ENCODE measurements at regions not wholly inside any gene's neighbourhood (a gene's known extent, or its start where the extent isn't known, plus 50 kb on each side); places are given as distances from the start of the nearest gene placed in this dataset.

DNA sequence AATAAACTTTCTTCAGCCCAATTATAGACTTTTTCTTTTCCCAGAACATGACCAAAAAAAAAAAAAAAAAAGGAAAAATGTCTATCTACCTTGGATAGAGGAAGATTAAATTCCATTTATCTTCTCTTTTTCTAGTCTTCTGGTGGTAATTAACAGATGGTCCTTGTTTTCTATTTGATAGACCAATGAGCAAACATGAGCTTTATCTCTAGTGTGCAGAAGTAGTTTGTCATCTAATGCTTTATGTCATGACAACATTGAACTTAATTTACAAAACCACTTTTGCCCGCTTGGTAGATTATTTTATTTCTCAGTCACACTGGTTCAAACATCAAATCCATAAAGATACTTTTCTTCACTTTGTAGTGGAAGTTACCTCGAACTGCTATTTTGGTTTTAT, 69.5 kb upstream of the ELL2 start:
- H3K27me3 Mint-ChIP-seq (ENCODE audit: insufficient read depth), result no peaks in the 10 kb centered on the region
- no peak overlapping the region for H3K4me3 Mint-ChIP-seq
- Histone ChIP-seq H3K27ac (ENCODE audit: low read depth, low read length) (no peak overlapping the region), H3K4me1 (ENCODE audit: control insufficient read depth, insufficient read depth, low read length) (no peaks in the 10 kb centered on the region), H3K4me3 (ENCODE audit: low read length) (no peak overlapping the region), H3K9me3 (ENCODE audit: control insufficient read depth, low read length) (peaks cover 8% of the 10 kb centered on the region), H3K27me3 (ENCODE audit: control insufficient read depth, insufficient read depth, low read length, poor library complexity, severe bottlenecking) (no peaks in the 10 kb centered on the region), H3K36me3 (ENCODE audit: control insufficient read depth, insufficient read depth, low read length) (no peaks in the 10 kb centered on the region), H3K9ac (ENCODE audit: extremely low read depth, low read length, poor library complexity, severe bottlenecking) (no peak overlapping the region)
- H3K9me3 Mint-ChIP-seq, result peaks cover 3% of the 10 kb centered on the region
- WGBS, 2 experiments (ENCODE audit: insufficient coverage in 1 of 2, insufficient read length in 1 of 2), result 90 to 97% methylated on average over 1 to 2 of the region's 2 CpGs
- H3K27ac Mint-ChIP-seq, result no peak overlapping the region
- DNase-seq, result no peak
- no peaks in the 10 kb centered on the region for H3K36me3 Mint-ChIP-seq (ENCODE audit: low read depth)
- H3K4me1 Mint-ChIP-seq, result peaks cover 7% of the 10 kb centered on the region
- no peak for TF ChIP-seq CTCF (conservative IDR thresholded peaks at IDR 0.05)

DNA sequence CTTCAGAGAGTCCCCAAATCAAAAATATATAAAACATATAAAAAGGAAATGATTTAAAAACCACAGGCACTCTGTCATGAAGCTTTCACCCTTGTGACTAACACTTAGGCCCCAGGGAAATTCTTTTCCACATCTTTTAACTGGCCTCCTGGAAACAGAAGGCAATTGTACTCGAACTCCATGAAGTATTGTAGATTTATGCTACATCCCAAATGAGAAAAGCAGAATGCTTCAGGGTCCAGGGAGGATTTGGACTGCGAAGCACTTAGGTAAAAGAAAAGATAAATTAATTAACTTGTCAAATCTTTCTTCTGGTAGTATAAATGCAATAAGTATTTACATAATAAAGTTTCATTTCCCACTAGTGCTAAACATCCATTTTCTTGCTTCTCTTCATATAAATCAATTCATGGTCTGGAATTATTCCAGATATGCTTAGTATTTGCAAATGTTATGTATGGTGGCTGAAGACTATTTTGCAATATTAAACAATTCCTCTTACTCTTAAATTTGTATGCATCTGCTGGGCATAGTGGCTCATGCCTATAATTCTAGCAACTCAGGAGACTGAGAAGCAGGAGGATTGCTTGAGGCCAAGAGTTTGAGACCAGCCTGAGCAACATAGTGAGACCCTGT, 64.9 kb upstream of the ELL2 start:
- Mint-ChIP-seq H3K4me3 (no peak overlapping the region), H3K27ac (no peak overlapping the region), H3K4me1 (peaks cover 23% of the 10 kb centered on the region), H3K36me3 (ENCODE audit: low read depth) (no peaks in the 10 kb centered on the region), H3K9me3 (peaks cover 3% of the 10 kb centered on the region), H3K27me3 (ENCODE audit: insufficient read depth) (no peaks in the 10 kb centered on the region)
- DNase-seq, result no peak
- no peak overlapping the region for H3K9ac ChIP-seq (ENCODE audit: extremely low read depth, low read length, poor library complexity, severe bottlenecking)
- no peaks in the 10 kb centered on the region for H3K36me3 ChIP-seq (ENCODE audit: control insufficient read depth, insufficient read depth, low read length)
- no peak overlapping the region for H3K27ac ChIP-seq (ENCODE audit: low read depth, low read length)
- no peak for TF ChIP-seq CTCF (conservative IDR thresholded peaks at IDR 0.05)
- no peaks in the 10 kb centered on the region for H3K27me3 ChIP-seq (ENCODE audit: control insufficient read depth, insufficient read depth, low read length, poor library complexity, severe bottlenecking)
- WGBS, 2 experiments (ENCODE audit: insufficient coverage in 1 of 2, insufficient read length in 1 of 2), result 98% methylated on average over 2 of the region's 2 CpGs; no CpG with 5 or more reads in 1 of the 2 experiments
- H3K4me1 ChIP-seq (ENCODE audit: control insufficient read depth, insufficient read depth, low read length), result peaks cover 9% of the 10 kb centered on the region
- no peaks in the 10 kb centered on the region for H3K9me3 ChIP-seq (ENCODE audit: control insufficient read depth, low read length)
- H3K4me3 ChIP-seq (ENCODE audit: low read length), result no peak overlapping the region

DNA sequence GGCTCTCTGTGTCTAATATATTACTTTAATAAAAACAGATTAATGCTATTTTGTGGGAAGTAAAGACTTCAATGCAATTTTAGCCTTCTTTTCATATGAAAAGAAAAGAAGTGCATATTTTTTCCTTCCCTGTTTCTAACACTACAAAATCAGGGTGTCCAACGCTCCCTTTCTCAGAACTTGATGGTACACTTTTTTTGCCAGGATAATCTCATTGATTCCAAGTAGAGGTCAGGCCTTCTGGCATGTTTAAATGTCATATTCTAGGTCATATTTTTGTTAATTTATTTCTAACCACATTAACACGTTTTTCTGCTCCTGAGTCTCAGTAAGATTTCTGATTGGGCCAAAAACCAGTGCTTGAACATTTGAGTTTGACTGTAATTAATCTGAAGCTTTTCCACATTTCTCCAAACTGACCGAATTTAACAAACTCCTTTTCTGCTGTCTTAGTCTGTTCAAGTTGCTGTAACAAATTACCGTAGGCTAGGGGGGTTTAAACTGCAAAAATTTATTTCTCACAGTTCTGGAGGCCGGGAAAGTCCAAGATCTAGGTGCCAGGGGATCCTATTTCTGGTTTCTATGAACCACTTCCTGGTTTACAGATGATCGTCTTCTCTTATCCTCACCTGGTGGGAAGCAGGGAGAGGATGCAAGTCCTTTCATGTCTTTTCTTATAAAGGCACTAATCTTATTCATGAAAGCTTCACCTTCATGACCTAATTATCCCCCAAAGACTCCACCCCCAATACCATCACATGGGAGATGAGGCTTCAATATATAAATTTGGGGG, 63.2 kb upstream of the ELL2 start:
- Histone ChIP-seq H3K27me3 (ENCODE audit: control insufficient read depth, insufficient read depth, low read length, poor library complexity, severe bottlenecking) (no peaks in the 10 kb centered on the region), H3K36me3 (ENCODE audit: control insufficient read depth, insufficient read depth, low read length) (no peaks in the 10 kb centered on the region), H3K27ac (ENCODE audit: low read depth, low read length) (no peak overlapping the region), H3K4me1 (ENCODE audit: control insufficient read depth, insufficient read depth, low read length) (peaks cover 9% of the 10 kb centered on the region), H3K4me3 (ENCODE audit: low read length) (no peak overlapping the region), H3K9ac (ENCODE audit: extremely low read depth, low read length, poor library complexity, severe bottlenecking) (no peak overlapping the region), H3K9me3 (ENCODE audit: control insufficient read depth, low read length) (no peaks in the 10 kb centered on the region)
- H3K9me3 Mint-ChIP-seq, result peaks cover 3% of the 10 kb centered on the region
- TF ChIP-seq CTCF (conservative IDR thresholded peaks at IDR 0.05), result no peak
- no peak overlapping the region for H3K27ac Mint-ChIP-seq
- WGBS, 2 experiments (ENCODE audit: insufficient coverage in 1 of 2, insufficient read length in 1 of 2), result 88 to 89% methylated on average over 3 to 6 of the region's 6 CpGs
- no peak for DNase-seq
- H3K4me3 Mint-ChIP-seq, result no peak overlapping the region
- no peaks in the 10 kb centered on the region for H3K27me3 Mint-ChIP-seq (ENCODE audit: insufficient read depth)
- H3K4me1 Mint-ChIP-seq, result peaks cover 23% of the 10 kb centered on the region
- H3K36me3 Mint-ChIP-seq (ENCODE audit: low read depth), result no peaks in the 10 kb centered on the region
